ENCODE measurements at regions not wholly inside any gene's neighbourhood (a gene's known extent, or its start where the extent isn't known, plus 50 kb on each side); places are given as distances from the start of the nearest gene placed in this dataset.
A peak's percentile ranks its signal among the peaks of the same experiment; 100 is the strongest.
"Not testable (repeated sequence)": the region's sequence is repeated elsewhere in the genome, so short reads cannot be mapped to it uniquely, and the experiment has no call there.

GRCh38 chr18:57951999-57952774 is 91.8 kb upstream of the NEDD4L start:
- no peak for DNase-seq

GRCh38 chr18:57951117-57951796 is 92.8 kb upstream of the NEDD4L start:
- DNase-seq: no peak

GRCh38 chr18:57950542-57950941 is 93.5 kb upstream of the NEDD4L start:
- DNase-seq: no peak

- not testable (repeated sequence) for DNase-seq
Observed at GRCh38 chr18:57949335-57949734, 94.7 kb upstream of the NEDD4L start.

- DNase-seq: no peak
Observed at GRCh38 chr18:57947117-57947516, 96.9 kb upstream of the NEDD4L start.

- no peak for DNase-seq
Observed at GRCh38 chr18:57943723-57944122, 100.3 kb upstream of the NEDD4L start.

GRCh38 chr18:57942493-57942892 is 101.5 kb upstream of the NEDD4L start:
- no peak for DNase-seq

- no peak for DNase-seq
Observed at GRCh38 chr18:57941841-57942489, 102.1 kb upstream of the NEDD4L start.

- DNase-seq: no peak
Observed at GRCh38 chr18:57940166-57940660, 103.8 kb upstream of the NEDD4L start.

GRCh38 chr18:57934375-57934774 is 109.7 kb upstream of the NEDD4L start:
- not testable (repeated sequence) for DNase-seq

- DNase-seq: no peak
Observed at GRCh38 chr18:57931038-57931437, 113.0 kb upstream of the NEDD4L start.

- no peak for DNase-seq
Observed at GRCh38 chr18:57930476-57930875, 113.5 kb upstream of the NEDD4L start.

GRCh38 chr18:57929922-57930321 is 114.1 kb upstream of the NEDD4L start:
- no peak for DNase-seq

- DNase-seq: no peak
Observed at GRCh38 chr18:57928466-57928865, 115.6 kb upstream of the NEDD4L start.

- no peak for DNase-seq
Observed at GRCh38 chr18:57927511-57927910, 116.5 kb upstream of the NEDD4L start.

GRCh38 chr18:57925706-57926105 is 118.3 kb upstream of the NEDD4L start:
- DNase-seq: no peak

GRCh38 chr18:57923611-57924010 is 120.4 kb upstream of the NEDD4L start:
- DNase-seq: no peak

- DNase-seq: no peak
Observed at GRCh38 chr18:57922885-57923284, 119.8 kb upstream of the ATP8B1 start.

GRCh38 chr18:57921708-57922107 is 118.6 kb upstream of the ATP8B1 start:
- DNase-seq: no peak

GRCh38 chr18:57920036-57920435 is 116.9 kb upstream of the ATP8B1 start:
- DNase-seq: no peak

- DNase-seq: no peak
Observed at GRCh38 chr18:57918601-57919000, 115.5 kb upstream of the ATP8B1 start.

GRCh38 chr18:57916684-57917083 is 113.6 kb upstream of the ATP8B1 start:
- DNase-seq: no peak

GRCh38 chr18:57915865-57916582 is 112.9 kb upstream of the ATP8B1 start:
- DNase-seq: peak; percentile 95
